Loucy (cell line): ENCODE measurements at regions not wholly inside any gene's neighbourhood (a gene's known extent, or its start where the extent isn't known, plus 50 kb on each side); places are given as distances from the start of the nearest gene placed in this dataset.

Experiments used
- EZH2phosphoT487 ChIP-seq: fragments of 200-600 bp; IDR thresholded peaks from 2 replicates; pipeline ENCODE4 v1.6.1; 2018; ENCODE audit warnings: antibody characterized with exemption, mild to moderate bottlenecking, moderate library complexity, borderline replicate concordance
- TF ChIP-seq, protein P1 (sequence below): fragments of 200-600 bp; sonication (generic); conservative IDR thresholded peaks from 2 replicates; pipeline ENCODE4 v1.5.1; 2014; ENCODE audit warnings: mild to moderate bottlenecking, antibody characterized with exemption, low read length

DNA sequence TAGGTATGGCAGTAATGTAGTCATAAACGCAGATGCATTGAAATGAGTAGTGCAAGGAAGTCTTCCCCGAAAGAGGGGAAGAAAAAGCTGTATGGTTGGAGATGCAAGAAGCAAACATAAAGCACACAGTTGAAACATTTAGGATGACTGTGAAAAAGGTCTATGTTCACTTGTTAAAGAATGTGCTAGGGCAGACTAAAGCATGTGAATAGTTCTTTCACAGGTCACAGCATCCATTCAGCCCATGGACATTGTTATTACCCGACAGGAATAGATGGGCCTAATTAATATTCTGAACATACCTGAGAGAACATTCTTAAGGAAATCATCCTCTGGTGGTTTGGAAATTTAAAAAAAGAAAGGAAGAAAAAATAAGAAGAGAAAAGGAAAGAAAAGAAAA is 595.2 kb downstream of the ZIC1 start:
- TF ChIP-seq, protein P1, sequence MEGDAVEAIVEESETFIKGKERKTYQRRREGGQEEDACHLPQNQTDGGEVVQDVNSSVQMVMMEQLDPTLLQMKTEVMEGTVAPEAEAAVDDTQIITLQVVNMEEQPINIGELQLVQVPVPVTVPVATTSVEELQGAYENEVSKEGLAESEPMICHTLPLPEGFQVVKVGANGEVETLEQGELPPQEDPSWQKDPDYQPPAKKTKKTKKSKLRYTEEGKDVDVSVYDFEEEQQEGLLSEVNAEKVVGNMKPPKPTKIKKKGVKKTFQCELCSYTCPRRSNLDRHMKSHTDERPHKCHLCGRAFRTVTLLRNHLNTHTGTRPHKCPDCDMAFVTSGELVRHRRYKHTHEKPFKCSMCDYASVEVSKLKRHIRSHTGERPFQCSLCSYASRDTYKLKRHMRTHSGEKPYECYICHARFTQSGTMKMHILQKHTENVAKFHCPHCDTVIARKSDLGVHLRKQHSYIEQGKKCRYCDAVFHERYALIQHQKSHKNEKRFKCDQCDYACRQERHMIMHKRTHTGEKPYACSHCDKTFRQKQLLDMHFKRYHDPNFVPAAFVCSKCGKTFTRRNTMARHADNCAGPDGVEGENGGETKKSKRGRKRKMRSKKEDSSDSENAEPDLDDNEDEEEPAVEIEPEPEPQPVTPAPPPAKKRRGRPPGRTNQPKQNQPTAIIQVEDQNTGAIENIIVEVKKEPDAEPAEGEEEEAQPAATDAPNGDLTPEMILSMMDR: no peak
- no peak for TF ChIP-seq EZH2phosphoT487
